Coronary artery (tissue), 2 donors: ENCODE measurements at regions not wholly inside any gene's neighbourhood (a gene's known extent, or its start where the extent isn't known, plus 50 kb on each side); places are given as distances from the start of the nearest gene placed in this dataset.

Experiments used
- DNase-seq: peaks from one replicate; pipeline ENCODE4 v3.0.0-alpha.2; 2017; ENCODE audit warnings: low spot score
- H3K27ac ChIP-seq, 2 donors: fragments of 200-600 bp; sonication (generic); one replicate each; pipeline ENCODE4 v1.5.1; 2016 to 2019
- H3K4me3 ChIP-seq: fragments of 200-600 bp; sonication (generic); 2 replicates; pipeline ENCODE4 v1.5.1; 2016; ENCODE audit warnings: mild to moderate bottlenecking, moderate library complexity
- TF ChIP-seq, protein P1 (sequence below): fragments of 200-600 bp; sonication (generic); IDR thresholded peaks from one replicate; pipeline ENCODE4 v1.5.1; 2019; ENCODE audit warnings: antibody characterized with exemption

- Histone ChIP-seq H3K4me3 (no peak overlapping the region), H3K27ac (no peak overlapping the region)
- DNase-seq, result no peak
- TF ChIP-seq, protein P1, sequence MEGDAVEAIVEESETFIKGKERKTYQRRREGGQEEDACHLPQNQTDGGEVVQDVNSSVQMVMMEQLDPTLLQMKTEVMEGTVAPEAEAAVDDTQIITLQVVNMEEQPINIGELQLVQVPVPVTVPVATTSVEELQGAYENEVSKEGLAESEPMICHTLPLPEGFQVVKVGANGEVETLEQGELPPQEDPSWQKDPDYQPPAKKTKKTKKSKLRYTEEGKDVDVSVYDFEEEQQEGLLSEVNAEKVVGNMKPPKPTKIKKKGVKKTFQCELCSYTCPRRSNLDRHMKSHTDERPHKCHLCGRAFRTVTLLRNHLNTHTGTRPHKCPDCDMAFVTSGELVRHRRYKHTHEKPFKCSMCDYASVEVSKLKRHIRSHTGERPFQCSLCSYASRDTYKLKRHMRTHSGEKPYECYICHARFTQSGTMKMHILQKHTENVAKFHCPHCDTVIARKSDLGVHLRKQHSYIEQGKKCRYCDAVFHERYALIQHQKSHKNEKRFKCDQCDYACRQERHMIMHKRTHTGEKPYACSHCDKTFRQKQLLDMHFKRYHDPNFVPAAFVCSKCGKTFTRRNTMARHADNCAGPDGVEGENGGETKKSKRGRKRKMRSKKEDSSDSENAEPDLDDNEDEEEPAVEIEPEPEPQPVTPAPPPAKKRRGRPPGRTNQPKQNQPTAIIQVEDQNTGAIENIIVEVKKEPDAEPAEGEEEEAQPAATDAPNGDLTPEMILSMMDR, result no peak
These were observed 81.4 kb downstream of the BBS10 start for GRCh38 chr12:76266797-76267196.

- Histone ChIP-seq H3K27ac (no peak overlapping the region), H3K4me3 (no peak overlapping the region)
- DNase-seq, result no peak
- TF ChIP-seq, protein P1, result no peak
These were observed 82.6 kb downstream of the BBS10 start for GRCh38 chr12:76265424-76266180.

GRCh38 chr12:76264611-76265012, 83.6 kb downstream of the BBS10 start:
- H3K4me3 ChIP-seq, result no peak overlapping the region
- no peak for DNase-seq
- TF ChIP-seq, protein P1, result no peak
- H3K27ac ChIP-seq, result no peak overlapping the region

DNA sequence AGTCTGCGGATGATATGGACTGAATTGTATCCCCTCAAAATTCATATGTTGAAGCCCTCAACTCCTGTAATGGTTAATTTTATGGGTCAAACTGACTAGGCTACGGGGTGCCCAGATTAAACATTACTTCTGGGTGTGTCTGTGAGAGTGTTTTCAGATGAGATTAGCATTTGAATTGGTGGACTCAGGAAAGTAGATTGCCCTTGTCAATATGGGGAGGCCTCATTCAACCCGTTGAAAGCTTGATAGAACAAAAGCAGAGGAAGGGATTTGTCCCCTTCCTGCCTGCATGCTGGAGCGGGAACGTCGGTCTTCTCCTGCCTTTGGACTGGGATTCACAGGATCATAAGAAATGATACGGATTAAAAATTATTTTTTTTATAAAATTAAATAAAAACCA, 84.5 kb downstream of the BBS10 start:
- Histone ChIP-seq H3K27ac (no peak overlapping the region), H3K4me3 (no peak overlapping the region)
- no peak for DNase-seq
- TF ChIP-seq, protein P1, result no peak

DNA sequence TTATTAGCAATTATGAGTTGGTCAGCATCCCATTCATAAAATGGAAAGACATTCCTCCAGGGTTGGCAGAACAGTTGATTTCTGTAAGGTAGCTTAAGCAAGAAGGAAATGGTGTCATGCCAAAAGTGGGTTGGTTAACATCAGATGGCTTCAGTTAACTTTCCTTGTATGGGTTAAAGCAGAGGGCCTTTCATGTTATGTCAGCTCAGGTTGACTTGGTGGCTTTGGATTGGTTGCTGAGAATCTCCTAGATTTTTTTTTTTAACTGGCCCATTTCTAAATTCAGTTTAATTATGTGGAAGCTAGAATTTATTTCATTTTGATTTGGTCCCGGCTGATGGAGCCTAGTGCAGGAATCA, 87.8 kb downstream of the BBS10 start:
- no peak for DNase-seq
- TF ChIP-seq, protein P1, result no peak
- Histone ChIP-seq H3K27ac (peak overlapping the region in 1 of 2 donors; percentile 57), H3K4me3 (no peak overlapping the region)

GRCh38 chr12:76259660-76260389, 88.4 kb downstream of the BBS10 start:
- DNase-seq, result no peak
- Histone ChIP-seq H3K27ac (peak overlapping the region; percentile 3 to 57), H3K4me3 (peak overlapping the region; percentile 6)
- TF ChIP-seq, protein P1, result no peak

- TF ChIP-seq, protein P1, result no peak
- no peak for DNase-seq
- H3K4me3 ChIP-seq, result no peak overlapping the region
- peak overlapping the region in 1 of 2 donors; percentile 57 for H3K27ac ChIP-seq
These were observed 89.1 kb downstream of the BBS10 start for GRCh38 chr12:76259106-76259505.
